Right cardiac atrium (tissue), 5 donors: ENCODE measurements at regions not wholly inside any gene's neighbourhood (a gene's known extent, or its start where the extent isn't known, plus 50 kb on each side); places are given as distances from the start of the nearest gene placed in this dataset.

Source experiments
- ATAC-seq, 2 donors: fragments of 200-7000 bp; cut with Tn5 transposase; one replicate each; pipeline versions ENCODE4 v1.8.0 to v1.9.1; 2020; ENCODE audit warnings: moderate library complexity in 2 of 2, mild to moderate bottlenecking in 1 of 2
- DNase-seq, 3 donors: peaks; one replicate each; pipeline ENCODE4 v3.0.0-alpha.2; 2020
- H3K27ac ChIP-seq: one replicate; pipeline ENCODE4 v1.5.1; 2013; ENCODE audit warnings: mild to moderate bottlenecking, low read length, control low read depth, moderate library complexity
- H3K27me3 ChIP-seq: one replicate; pipeline ENCODE4 v1.6.1; 2013; ENCODE audit not compliant: control insufficient read depth, insufficient read depth
- H3K4me1 ChIP-seq: one replicate; pipeline ENCODE4 v1.6.1; 2013; ENCODE audit warnings: low read length; ENCODE audit not compliant: control insufficient read depth, insufficient read depth
- H3K4me3 ChIP-seq: one replicate; pipeline ENCODE4 v1.5.1; 2013; ENCODE audit warnings: low read length, control low read depth
- H3K9me3 ChIP-seq: one replicate; pipeline ENCODE4 v1.6.1; 2013; ENCODE audit warnings: low read length; ENCODE audit not compliant: control insufficient read depth
- WGBS: extraction: QIAGEN DNeasy Blood & Tissue Kit; methylation state at CpG from one replicate; pipeline ENCODE4 v1.1.7; 2013; 5-methylcytosine and 5-hydroxymethylcytosine counted together
- intact Hi-C, 4 donors: fragments of 100-400 bp; cut with DNase I; formaldehyde crosslinking; loops; one replicate each; pipeline versions ENCODE4 v1.11.0 to v1.14.0; 2022 to 2023
- donor health status: healthy with polysubstance abuse.
- donor health status: DM: no; HTN: yes; CAD: no.
- donor health status: DM: no; HTN: no; CAD: no.
- donor health status: DM: no; HTN: yes; CAD: no; lungs with severe emphysema.
- donor health status: DM: yes; HTN: yes; CAD: no.

DNA sequence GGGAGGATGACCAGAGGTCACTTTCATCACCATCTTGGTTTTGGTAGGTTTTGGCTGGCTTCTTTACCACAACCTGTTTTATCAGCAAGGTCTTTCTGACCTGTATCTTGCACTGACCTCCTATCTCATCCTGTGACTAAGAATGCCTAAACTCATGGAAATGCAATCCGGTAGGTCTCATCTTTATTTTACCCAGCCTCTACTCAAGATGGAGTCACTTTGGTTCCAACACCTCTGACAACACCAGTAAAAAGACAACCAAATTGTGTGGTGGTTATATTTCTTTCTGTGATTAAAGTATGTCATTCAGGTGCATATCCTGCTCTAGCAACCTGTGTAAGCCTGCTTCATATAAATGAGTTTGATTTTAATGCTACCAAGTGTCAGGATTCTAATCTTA is 636.7 kb downstream of the PCDH7 start:
- DNase-seq: no peak
- intact Hi-C loops: no loop called here
- H3K9me3 ChIP-seq: no peaks in the 10 kb centered on the region
- H3K27me3 ChIP-seq: no peaks in the 10 kb centered on the region
- H3K4me3 ChIP-seq: no peak overlapping the region
- no peak overlapping the region for H3K27ac ChIP-seq
- 90% methylated on average over 1 of the region's 1 CpG for WGBS
- no peak for ATAC-seq
- no peaks in the 10 kb centered on the region for H3K4me1 ChIP-seq

DNA sequence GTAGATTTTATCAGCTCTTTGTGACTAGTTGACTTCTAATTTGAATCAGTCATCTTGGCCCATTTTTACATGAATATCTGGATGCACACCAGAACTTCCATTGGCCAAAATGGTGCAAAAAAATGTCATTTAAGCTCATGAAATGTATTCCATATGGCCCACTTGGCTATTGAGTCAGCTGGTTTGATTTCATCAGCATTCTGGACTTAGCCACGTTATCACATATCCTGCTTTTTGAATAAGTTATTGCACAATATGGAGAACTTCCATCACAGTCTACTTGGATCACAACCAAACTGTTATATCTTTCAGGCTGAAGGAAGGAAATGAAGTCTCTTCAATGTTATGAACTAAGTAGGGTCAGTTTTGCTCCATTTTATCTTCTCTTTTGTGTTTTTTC is 640.6 kb downstream of the PCDH7 start:
- no peak for DNase-seq
- intact Hi-C loops: no loop called here

DNA sequence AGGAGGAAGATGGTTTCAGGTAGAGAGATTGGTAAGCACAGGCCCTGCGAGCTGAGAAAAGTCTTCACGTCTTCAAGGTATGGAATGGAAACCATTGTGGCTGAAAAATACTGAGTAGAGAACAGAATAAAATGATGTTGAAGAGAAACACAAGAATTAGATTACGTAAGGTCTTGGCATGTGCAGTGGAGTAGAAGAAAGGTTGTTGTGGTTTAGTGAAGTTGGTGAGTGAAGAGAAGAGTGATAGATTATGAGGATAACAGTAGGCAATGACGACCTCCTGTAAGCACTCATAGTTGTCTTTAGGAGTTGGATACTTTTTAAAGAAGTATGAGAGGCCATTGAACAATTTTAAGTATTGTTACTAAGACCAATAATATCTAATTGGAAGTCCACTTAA is 642.6 kb downstream of the PCDH7 start:
- DNase-seq (no peak), ATAC-seq (no peak)
- H3K4me3 ChIP-seq: no peak overlapping the region
- no peaks in the 10 kb centered on the region for H3K27me3 ChIP-seq
- WGBS: 86% methylated on average over 4 of the region's 4 CpGs
- no peaks in the 10 kb centered on the region for H3K4me1 ChIP-seq
- H3K9me3 ChIP-seq: no peaks in the 10 kb centered on the region
- intact Hi-C loops: no loop called here
- no peak overlapping the region for H3K27ac ChIP-seq

More for the DNA sequence above, 640.6 kb downstream of the PCDH7 start:
- Histone ChIP-seq H3K4me3 (no peak overlapping the region), H3K27ac (no peak overlapping the region), H3K4me1 (no peaks in the 10 kb centered on the region), H3K27me3 (no peaks in the 10 kb centered on the region), H3K9me3 (no peaks in the 10 kb centered on the region)
- peak; percentile 84 to 87 for ATAC-seq
- WGBS: 27% methylated on average over 1 of the region's 1 CpG

DNA sequence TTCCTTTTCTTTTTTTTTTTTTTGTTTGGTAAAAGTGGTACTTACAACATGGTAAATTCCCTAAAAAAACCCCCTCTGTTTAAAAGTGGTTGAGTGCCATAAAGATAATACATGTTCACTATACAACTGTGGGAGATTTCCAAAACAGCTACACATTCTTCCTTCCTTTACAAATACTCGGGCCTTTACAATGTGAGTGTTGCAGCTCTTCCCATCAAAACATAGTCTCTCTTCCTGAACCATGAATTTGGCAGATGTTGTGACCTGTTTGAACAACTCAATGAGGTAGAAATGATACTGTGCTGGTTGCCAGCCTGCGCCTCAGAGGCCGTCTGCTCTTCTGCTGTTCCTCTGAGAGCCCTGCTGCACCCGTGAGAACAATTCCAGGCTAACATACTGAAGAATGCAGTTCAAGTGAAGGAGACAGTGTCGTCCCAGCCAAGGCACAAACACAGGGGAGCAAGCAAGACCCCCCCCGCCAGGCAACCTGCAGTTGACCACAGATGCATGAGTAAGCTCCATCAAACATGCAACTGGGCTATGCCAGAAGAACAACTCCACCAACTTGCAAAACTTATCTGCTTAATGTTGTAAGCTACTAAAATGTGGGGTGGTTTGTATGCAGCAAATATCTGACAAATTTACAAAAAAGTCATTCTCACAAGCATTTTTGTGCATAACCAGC is 645.0 kb downstream of the PCDH7 start:
- Histone ChIP-seq H3K27me3 (no peaks in the 10 kb centered on the region), H3K27ac (no peak overlapping the region), H3K4me1 (no peaks in the 10 kb centered on the region), H3K9me3 (no peaks in the 10 kb centered on the region), H3K4me3 (no peak overlapping the region)
- 76% methylated on average over 6 of the region's 6 CpGs for WGBS
- no peak for DNase-seq
- intact Hi-C loops: no loop called here
- ATAC-seq: no peak

DNA sequence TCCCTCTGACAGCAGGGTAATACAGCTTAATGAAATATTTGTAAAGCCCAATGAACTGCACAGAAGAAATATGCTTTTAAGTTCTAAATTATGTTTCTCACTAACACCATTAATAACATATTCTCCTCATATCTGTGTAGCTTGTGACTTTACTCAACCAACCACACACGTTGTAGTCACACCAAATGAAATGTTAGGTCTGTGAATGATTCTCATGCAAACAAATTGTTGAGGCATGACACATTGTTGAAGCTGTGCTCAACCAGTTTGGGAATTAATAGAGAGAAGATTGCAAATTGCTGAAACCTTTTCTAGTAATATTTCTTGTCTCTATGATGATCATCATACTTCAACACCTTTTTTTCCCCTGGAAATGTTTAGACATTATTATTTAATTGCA is 645.9 kb downstream of the PCDH7 start:
- Histone ChIP-seq H3K4me1 (no peaks in the 10 kb centered on the region), H3K27ac (no peak overlapping the region), H3K9me3 (no peaks in the 10 kb centered on the region), H3K27me3 (no peaks in the 10 kb centered on the region), H3K4me3 (no peak overlapping the region)
- 64% methylated on average over 1 of the region's 1 CpG for WGBS
- intact Hi-C loops: no loop called here
- ATAC-seq (no peak), DNase-seq (no peak)

DNA sequence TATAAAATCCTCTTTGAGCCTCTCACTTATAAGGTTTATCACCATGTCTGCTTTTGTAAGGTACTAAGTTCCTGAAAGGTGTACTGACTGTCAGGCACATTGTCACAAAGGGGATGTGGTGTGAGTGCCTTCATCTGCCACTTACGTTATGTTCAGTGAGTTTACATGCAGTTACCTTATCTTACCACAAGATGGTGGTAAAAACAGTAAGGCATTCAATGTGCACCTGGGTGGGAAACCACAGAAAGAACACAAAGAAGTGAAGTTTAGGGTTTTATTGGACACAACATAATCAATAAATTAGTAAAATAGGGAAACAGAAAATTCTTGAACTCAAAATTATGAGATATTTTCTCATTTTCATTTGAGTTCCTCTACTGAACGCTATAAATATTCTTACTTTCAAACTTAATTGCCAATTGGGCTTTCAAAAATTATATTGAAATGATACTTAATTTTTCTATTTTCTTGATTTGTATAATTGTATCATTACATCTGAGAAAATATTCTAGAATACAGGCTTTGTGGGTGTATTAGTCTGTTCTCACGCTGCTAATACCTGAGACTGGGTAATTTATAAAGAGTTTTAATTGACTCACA is 650.8 kb downstream of the PCDH7 start:
- DNase-seq (no peak), ATAC-seq (peak in 1 of 2 donors; percentile 62)
- H3K4me1 ChIP-seq: no peaks in the 10 kb centered on the region
- no peaks in the 10 kb centered on the region for H3K9me3 ChIP-seq
- H3K4me3 ChIP-seq: no peak overlapping the region
- no peaks in the 10 kb centered on the region for H3K27me3 ChIP-seq
- no peak overlapping the region for H3K27ac ChIP-seq
- WGBS: 65% methylated on average over 3 of the region's 3 CpGs
- intact Hi-C loops: no loop called here

DNA sequence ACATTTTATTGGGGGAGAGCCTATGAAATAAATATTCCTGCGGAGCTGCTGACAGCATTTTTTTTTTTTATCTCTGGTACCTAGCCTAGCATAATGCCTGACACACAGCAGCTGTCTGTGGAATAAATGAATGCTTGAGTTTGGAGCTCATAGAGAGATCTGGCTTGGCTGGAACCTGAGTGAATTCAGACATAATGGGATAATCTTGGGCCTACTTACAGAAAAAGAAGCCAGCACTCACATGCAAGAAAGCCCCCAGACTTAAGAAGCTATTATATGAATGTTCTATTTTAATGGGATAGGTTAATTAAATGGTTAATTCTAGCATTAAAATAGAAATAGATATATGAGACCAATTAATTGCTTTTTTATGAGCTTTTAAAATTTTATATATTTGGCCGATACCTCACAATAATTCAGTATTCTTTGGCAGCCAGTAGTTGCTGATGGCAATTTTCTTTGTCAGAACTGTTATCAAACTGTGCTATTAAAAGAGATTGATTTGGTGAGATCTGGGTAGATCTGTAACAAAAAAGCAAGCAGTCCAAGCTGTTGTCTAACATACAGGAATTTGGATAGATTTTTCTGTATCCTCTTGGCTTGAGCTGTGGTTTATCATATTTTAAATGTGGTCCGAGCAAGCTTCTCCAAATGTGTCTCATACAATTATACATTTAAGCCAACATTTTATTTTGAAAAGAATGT is 654.2 kb downstream of the PCDH7 start:
- whole genome bisulfite sequencing: 84% methylated on average over 3 of the region's 3 CpGs
- intact Hi-C loops: no loop called here
- DNase-seq (no peak), ATAC-seq (no peak)
- H3K9me3 ChIP-seq: no peaks in the 10 kb centered on the region
- no peaks in the 10 kb centered on the region for H3K27me3 ChIP-seq
- no peak overlapping the region for H3K4me3 ChIP-seq
- no peak overlapping the region for H3K27ac ChIP-seq
- H3K4me1 ChIP-seq: no peaks in the 10 kb centered on the region

DNA sequence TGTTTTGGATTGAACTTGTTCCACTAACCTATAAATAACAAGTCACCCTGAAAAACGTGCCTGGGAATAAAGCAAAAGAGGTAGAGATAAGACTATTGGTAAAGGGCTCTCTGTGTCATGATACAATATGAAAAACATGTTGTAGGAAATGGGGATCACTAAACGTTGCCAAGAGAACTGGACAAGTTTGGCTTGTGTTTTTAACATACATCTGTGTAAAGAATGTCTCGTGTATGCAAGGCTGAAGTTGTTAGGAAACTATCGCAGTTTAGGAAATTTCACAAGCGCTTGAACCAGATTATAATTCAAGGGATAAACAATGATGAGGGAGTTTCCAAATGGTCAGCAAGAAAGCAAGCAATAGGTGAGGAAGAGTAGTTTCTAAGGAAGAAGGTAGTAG is 655.8 kb downstream of the PCDH7 start:
- DNase-seq: no peak
- Histone ChIP-seq H3K9me3 (no peaks in the 10 kb centered on the region), H3K4me3 (no peak overlapping the region), H3K27me3 (no peaks in the 10 kb centered on the region), H3K4me1 (no peaks in the 10 kb centered on the region), H3K27ac (no peak overlapping the region)
- 49% methylated on average over 5 of the region's 5 CpGs for WGBS
- intact Hi-C loops: no loop called here
- no peak for ATAC-seq

DNA sequence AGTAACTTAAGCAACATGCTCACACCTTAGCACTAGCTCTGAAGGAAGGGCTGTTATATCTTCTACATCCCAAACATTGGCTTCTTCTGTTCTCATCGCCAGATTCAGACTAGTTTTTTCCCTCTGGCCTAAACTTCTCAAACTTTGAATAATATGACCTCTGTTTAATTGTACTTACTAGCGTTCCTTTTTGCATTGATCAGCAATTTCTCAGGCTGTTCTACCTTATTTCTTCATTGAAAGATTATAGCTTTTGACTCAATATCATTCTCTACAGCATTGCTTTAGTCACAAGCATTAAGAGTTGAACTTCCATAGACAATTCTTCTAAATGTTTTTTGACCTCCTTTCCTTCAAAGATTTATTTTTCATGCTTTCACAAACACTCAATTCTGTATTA is 659.2 kb downstream of the PCDH7 start:
- no peak for DNase-seq
- Histone ChIP-seq H3K4me3 (no peak overlapping the region), H3K27me3 (no peaks in the 10 kb centered on the region), H3K4me1 (no peaks in the 10 kb centered on the region), H3K9me3 (no peaks in the 10 kb centered on the region), H3K27ac (no peak overlapping the region)
- ATAC-seq: no peak
- intact Hi-C loops: no loop called here
- 88% methylated on average over 2 of the region's 2 CpGs for WGBS

DNA sequence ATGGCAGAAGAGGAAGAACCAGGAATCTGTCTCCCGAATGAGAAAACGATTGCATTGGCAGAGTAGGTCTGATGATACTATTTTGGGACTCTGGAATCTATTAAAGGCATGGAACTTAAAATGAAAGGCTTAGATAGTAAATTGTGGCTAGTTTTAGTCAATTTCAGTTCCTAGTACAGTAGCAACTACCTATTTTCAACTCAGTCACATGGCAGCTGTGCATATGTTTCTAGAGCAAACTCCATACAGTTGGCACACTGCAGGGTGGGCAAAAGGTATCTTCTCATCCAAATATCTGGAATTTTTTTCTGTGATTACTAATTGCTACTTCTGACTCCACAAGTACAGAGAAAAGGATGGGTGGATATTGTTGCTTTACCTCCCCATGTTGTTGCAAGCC is 663.6 kb downstream of the PCDH7 start:
- ATAC-seq: no peak
- no peak overlapping the region for H3K27ac ChIP-seq
- no peaks in the 10 kb centered on the region for H3K4me1 ChIP-seq
- H3K9me3 ChIP-seq: no peaks in the 10 kb centered on the region
- 58% methylated on average over 2 of the region's 2 CpGs for WGBS
- no peak for DNase-seq
- intact Hi-C loops: no loop called here
- no peak overlapping the region for H3K4me3 ChIP-seq
- H3K27me3 ChIP-seq: no peaks in the 10 kb centered on the region

DNA sequence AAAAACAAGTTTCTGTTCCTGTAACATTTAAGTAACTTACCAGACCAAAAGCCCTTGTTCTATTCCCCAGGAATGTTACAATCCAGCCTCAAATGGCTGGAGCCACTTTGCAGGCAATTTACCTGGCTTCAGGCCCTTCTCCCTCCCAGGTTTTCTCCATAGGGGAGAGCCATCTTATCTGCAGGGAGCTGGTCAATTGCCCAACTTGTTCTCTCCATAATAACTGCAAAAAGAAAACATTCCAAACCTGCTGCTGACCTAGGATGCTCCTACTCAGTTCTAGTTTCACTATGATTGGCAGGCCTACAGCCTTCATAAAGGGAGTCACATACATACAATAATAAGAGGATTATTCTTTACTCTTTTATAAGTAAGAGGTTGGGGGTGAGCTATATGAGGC is 670.7 kb downstream of the PCDH7 start:
- intact Hi-C loops: no loop called here
- Histone ChIP-seq H3K9me3 (no peaks in the 10 kb centered on the region), H3K27me3 (no peaks in the 10 kb centered on the region), H3K27ac (no peak overlapping the region), H3K4me1 (no peaks in the 10 kb centered on the region), H3K4me3 (no peak overlapping the region)
- DNase-seq (no peak), ATAC-seq (no peak)
